Fibroblast of skin of right biceps (primary cell): ENCODE measurements at regions not wholly inside any gene's neighbourhood (a gene's known extent, or its start where the extent isn't known, plus 50 kb on each side); places are given as distances from the start of the nearest gene placed in this dataset.

Experiments
- DNase-seq: peaks from one replicate; pipeline ENCODE4 v3.0.0-alpha.2; 2013

- DNase-seq, result peak; percentile 86
Measured at GRCh38 chr2:217399291-217399690, 539.4 kb upstream of the TNP1 start.

- DNase-seq, result no peak
Measured at GRCh38 chr2:217398860-217399259, 539.0 kb upstream of the TNP1 start.

- no peak for DNase-seq
Measured at GRCh38 chr2:217398101-217398500, 538.2 kb upstream of the TNP1 start.

- DNase-seq, result no peak
Measured at GRCh38 chr2:217396586-217396985, 536.7 kb upstream of the TNP1 start.

GRCh38 chr2:217396165-217396564 lies 536.3 kb upstream of the TNP1 start:
- no peak for DNase-seq

- DNase-seq, result peak; percentile 77
Measured at GRCh38 chr2:217394510-217395351, 534.9 kb upstream of the TNP1 start.

- peak; percentile 95 for DNase-seq
Measured at GRCh38 chr2:217393585-217394032, 533.7 kb upstream of the TNP1 start.

GRCh38 chr2:217392930-217393584 lies 533.2 kb upstream of the TNP1 start:
- no peak for DNase-seq

- peak; percentile 11 for DNase-seq
Measured at GRCh38 chr2:217387776-217388387, 528.0 kb upstream of the TNP1 start.

- DNase-seq, result no peak
Measured at GRCh38 chr2:217386041-217386440, 526.2 kb upstream of the TNP1 start.

GRCh38 chr2:217383620-217384019 lies 523.8 kb upstream of the TNP1 start:
- DNase-seq, result peak; percentile 20

- no peak for DNase-seq
Measured at GRCh38 chr2:217382794-217383193, 522.9 kb upstream of the TNP1 start.

- no peak for DNase-seq
Measured at GRCh38 chr2:217379807-217380206, 519.9 kb upstream of the TNP1 start.

GRCh38 chr2:217372794-217373193 lies 512.9 kb upstream of the TNP1 start:
- no peak for DNase-seq

- no peak for DNase-seq
Measured at GRCh38 chr2:217371781-217372213, 511.9 kb upstream of the TNP1 start.

GRCh38 chr2:217370391-217370790 lies 510.5 kb upstream of the TNP1 start:
- DNase-seq, result peak; percentile 97

GRCh38 chr2:217367464-217367863 lies 507.6 kb upstream of the TNP1 start:
- peak; percentile 57 for DNase-seq

GRCh38 chr2:217366966-217367365 lies 507.1 kb upstream of the TNP1 start:
- DNase-seq, result peak; percentile 9

GRCh38 chr2:217366266-217366895 lies 506.5 kb upstream of the TNP1 start:
- DNase-seq, result no peak

- DNase-seq, result no peak
Measured at GRCh38 chr2:217365656-217366055, 505.8 kb upstream of the TNP1 start.

GRCh38 chr2:217364224-217364623 lies 504.4 kb upstream of the TNP1 start:
- DNase-seq, result no peak

GRCh38 chr2:217363470-217363869 lies 503.6 kb upstream of the TNP1 start:
- no peak for DNase-seq

- DNase-seq, result no peak
Measured at GRCh38 chr2:217362710-217363109, 502.8 kb upstream of the TNP1 start.
